C4-2B (cell line): ENCODE measurements at regions not wholly inside any gene's neighbourhood (a gene's known extent, or its start where the extent isn't known, plus 50 kb on each side); places are given as distances from the start of the nearest gene placed in this dataset.
"Not testable (repeated sequence)": the region's sequence is repeated elsewhere in the genome, so short reads cannot be mapped to it uniquely, and the experiment has no call there.

Experiments used
- H3K27ac ChIP-seq: fragments of 450-650 bp; 2 replicates; pipeline ENCODE4 v1.5.1; 2017
- CTCF ChIP-seq: fragments of 450-650 bp; conservative IDR thresholded peaks from 2 replicates; pipeline ENCODE4 v1.5.1; 2017; ENCODE audit warnings: mild to moderate bottlenecking
- ZFX ChIP-seq: fragments of 450-650 bp; IDR thresholded peaks from 2 replicates; pipeline ENCODE4 v1.6.1; 2017

DNA sequence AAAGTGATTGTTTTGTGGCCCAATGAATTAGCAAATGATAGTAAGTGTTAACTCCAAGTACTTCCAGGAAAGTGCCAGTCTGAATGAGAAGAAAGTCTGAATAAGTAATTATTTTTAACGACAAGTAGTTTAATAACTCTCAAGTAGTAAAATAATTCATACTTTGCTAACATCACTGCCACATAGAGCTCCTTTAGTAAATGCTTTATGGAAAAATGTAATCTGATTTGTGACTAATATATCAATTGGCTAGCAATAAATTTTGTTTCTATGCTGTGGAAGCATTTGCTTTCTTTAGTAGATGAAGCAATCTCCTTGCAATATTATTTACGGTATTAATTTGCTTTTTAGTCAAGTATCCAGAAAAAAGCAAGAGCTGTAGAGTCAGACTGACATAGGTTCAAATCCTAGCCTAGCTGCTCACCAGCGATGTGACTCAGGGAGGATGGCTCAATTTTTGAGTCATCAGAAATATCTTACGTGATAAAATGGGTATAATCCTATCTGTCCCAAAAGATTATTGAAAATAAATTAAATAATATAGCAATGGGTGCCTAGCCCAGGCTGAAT, 329.3 kb downstream of the FGFR2 start:
- TF ChIP-seq ZFX (no peak), CTCF (no peak)
- no peak overlapping the region for H3K27ac ChIP-seq

- TF ChIP-seq ZFX (no peak), CTCF (no peak)
- no peak overlapping the region for H3K27ac ChIP-seq
These were observed 327.3 kb downstream of the FGFR2 start for GRCh38 chr10:121270906-121271305.

DNA sequence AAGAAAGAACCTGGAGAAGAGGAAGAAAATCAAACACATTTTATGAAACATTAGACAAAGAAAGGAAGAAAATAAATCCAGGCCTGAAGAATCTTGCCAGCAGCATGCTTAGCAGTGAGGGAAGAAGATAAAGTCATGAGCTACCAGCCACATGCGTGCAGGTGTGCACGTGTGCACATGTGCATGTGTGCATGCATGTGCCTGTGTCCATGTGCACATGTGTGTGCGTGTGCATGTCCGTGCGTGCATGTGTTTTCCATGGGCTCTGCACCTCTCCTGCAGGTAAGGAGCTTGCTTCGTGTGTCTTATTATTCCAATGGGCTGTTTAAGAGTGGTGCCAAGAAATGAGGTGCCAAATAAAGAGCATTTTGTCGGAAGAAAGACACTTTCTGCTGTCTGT, 322.2 kb downstream of the FGFR2 start:
- H3K27ac ChIP-seq = no peak overlapping the region
- TF ChIP-seq ZFX (no peak), CTCF (no peak)

DNA sequence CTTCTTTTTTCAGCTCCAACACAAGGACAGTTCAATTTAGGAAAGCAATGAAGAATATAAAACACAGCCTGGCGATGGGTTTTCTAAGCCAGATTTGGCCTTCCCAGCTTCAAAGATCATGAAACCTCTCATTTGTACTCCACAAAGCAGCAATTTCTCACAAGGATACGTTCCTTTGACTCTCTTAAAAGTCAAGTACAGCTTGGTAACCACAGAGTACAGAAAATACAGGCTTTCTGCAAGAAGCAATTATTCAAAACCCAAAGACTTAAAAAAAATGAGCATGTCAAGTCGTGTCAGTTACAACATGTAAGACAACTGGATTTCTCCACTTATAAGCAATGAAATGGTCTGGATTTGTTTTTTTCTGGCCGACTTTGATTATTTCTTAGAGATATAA, 321.4 kb downstream of the FGFR2 start:
- H3K27ac ChIP-seq = no peak overlapping the region
- TF ChIP-seq CTCF = no peak
- no peak for TF ChIP-seq ZFX

DNA sequence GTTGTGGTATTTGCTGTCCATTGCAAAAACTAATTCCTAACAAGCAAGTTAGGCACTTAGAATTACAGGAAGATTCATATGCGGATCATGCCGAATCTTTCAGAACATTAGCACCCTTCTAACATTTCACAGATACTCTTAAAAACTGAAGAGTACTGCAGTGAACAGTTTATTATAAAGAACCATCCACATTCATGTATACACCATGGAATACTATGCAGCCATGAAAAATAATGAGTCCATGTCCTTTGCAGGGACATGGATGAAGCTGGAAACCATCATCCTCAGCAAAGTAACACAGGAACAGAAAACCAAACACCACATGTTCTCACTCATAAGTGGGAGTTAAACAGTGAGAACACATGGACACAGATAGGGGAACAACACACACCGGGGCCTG, 319.9 kb downstream of the FGFR2 start:
- H3K27ac ChIP-seq = not testable (repeated sequence)

DNA sequence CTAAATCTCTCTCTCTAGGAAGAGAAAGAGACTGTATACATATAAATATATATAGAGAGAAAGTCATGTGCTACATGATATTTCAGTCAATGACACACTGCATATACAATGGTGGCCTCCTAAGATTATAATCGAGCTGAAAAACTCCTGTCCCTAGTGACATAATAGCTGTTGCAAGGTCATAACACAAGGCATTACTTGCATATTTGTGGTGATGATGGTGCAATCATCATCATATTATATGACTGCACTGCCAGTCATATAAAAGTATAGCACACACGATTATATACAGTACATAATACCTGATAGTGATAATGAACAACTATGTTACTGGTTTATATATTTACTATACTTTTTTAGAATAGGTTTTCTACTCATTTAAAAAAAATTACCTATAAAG, 316.7 kb downstream of the FGFR2 start:
- TF ChIP-seq CTCF = no peak
- TF ChIP-seq ZFX = no peak
- no peak overlapping the region for H3K27ac ChIP-seq

DNA sequence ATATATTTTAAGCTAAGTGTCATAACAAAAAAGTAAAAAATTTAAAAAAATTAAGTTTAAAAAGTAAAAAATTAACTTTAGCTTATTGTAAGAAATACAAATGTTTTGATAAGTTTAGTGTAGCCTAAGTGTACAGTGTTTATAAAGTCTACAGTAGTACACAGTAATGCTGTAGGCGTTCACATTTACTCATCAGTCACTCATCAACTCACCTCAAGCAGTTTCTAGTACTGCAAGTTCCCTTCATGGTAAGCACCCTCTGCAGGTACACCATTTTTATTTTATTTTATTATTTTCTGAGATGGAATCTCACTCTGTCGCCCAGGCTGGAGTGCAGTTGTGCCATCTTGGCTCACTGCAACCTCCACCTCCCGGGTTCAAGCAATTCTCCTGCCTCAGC, 316.0 kb downstream of the FGFR2 start:
- TF ChIP-seq CTCF (no peak), ZFX (no peak)
- H3K27ac ChIP-seq = no peak overlapping the region

- H3K27ac ChIP-seq = no peak overlapping the region
- TF ChIP-seq CTCF = no peak
- no peak for TF ChIP-seq ZFX
These were observed 315.3 kb downstream of the FGFR2 start for GRCh38 chr10:121282797-121283515.
